ENCODE measurements at regions not wholly inside any gene's neighbourhood (a gene's known extent, or its start where the extent isn't known, plus 50 kb on each side); places are given as distances from the start of the nearest gene placed in this dataset.

DNA sequence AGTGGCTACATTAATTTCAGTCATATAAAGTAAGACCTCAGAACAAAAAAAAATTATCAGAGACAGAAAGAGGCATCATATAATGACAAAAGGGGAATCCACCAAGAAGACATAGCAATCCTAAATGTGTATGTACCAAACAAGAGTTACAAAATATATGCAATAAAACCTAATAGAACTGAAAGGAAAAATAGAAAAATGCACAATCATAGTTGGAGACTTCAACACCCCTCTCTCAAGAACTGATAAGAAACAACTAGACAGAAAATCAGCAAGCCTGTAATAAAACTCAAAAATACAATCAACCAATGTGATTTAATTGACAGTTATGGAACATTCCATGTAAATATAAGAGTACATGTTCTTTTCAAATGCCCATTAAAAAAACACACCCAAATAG lies 61.3 kb upstream of the C16orf82 start:
- no peak for TF ChIP-seq EZH2 (IDR thresholded peaks at IDR 0.05; ENCODE audit: low read length)
- TF ChIP-seq, protein P1, sequence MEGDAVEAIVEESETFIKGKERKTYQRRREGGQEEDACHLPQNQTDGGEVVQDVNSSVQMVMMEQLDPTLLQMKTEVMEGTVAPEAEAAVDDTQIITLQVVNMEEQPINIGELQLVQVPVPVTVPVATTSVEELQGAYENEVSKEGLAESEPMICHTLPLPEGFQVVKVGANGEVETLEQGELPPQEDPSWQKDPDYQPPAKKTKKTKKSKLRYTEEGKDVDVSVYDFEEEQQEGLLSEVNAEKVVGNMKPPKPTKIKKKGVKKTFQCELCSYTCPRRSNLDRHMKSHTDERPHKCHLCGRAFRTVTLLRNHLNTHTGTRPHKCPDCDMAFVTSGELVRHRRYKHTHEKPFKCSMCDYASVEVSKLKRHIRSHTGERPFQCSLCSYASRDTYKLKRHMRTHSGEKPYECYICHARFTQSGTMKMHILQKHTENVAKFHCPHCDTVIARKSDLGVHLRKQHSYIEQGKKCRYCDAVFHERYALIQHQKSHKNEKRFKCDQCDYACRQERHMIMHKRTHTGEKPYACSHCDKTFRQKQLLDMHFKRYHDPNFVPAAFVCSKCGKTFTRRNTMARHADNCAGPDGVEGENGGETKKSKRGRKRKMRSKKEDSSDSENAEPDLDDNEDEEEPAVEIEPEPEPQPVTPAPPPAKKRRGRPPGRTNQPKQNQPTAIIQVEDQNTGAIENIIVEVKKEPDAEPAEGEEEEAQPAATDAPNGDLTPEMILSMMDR (optimal IDR thresholded peaks at IDR 0.05 in 1 of 3, IDR thresholded peaks at IDR 0.05 in 1 of 3, conservative IDR thresholded peaks at IDR 0.05 in 1 of 3; ENCODE audit: extremely low read depth in 1 of 3, insufficient read depth in 2 of 3, low read length in 3 of 3): no peak
